H9 (cell line): ENCODE measurements at regions not wholly inside any gene's neighbourhood (a gene's known extent, or its start where the extent isn't known, plus 50 kb on each side); places are given as distances from the start of the nearest gene placed in this dataset.

ENCODE experiments used
- DNase-seq: peaks from one replicate; pipeline ENCODE4 v3.0.0-alpha.2; 2017
- H2AFZ ChIP-seq: one replicate; pipeline ENCODE4 v1.6.1; 2013; ENCODE audit warnings: mild to moderate bottlenecking, low read length, control low read depth, moderate library complexity
- H2AK5ac ChIP-seq: 2 replicates; pipeline ENCODE4 v1.6.1; 2013; ENCODE audit warnings: low read length, control low read depth, mixed read lengths; ENCODE audit not compliant: insufficient read length
- H2BK120ac ChIP-seq: one replicate; pipeline ENCODE4 v1.6.1; 2013; ENCODE audit warnings: low read depth, mild to moderate bottlenecking, low read length, control low read depth, inconsistent platforms; ENCODE audit not compliant: poor library complexity, severe bottlenecking
- H2BK12ac ChIP-seq: 2 replicates; pipeline ENCODE4 v1.6.1; 2013; ENCODE audit warnings: low read length, control low read depth, mixed read lengths, low read depth; ENCODE audit not compliant: insufficient read length
- H2BK15ac ChIP-seq: 2 replicates; pipeline ENCODE4 v1.6.1; 2013; ENCODE audit warnings: low read depth, low read length, control low read depth
- H2BK20ac ChIP-seq: one replicate; pipeline ENCODE4 v1.6.1; 2013; ENCODE audit warnings: low read depth, mild to moderate bottlenecking, low read length, control low read depth, inconsistent platforms; ENCODE audit not compliant: poor library complexity, severe bottlenecking
- H2BK5ac ChIP-seq: 2 replicates; pipeline ENCODE4 v1.6.1; 2013; ENCODE audit warnings: low read length, control low read depth, mixed read lengths; ENCODE audit not compliant: insufficient read length
- H3K14ac ChIP-seq: 2 replicates; pipeline ENCODE4 v1.6.1; 2013; ENCODE audit warnings: low read length, control low read depth; ENCODE audit not compliant: insufficient read depth
- H3K18ac ChIP-seq: 2 replicates; pipeline ENCODE4 v1.6.1; 2013; ENCODE audit warnings: low read depth, mild to moderate bottlenecking, mixed read lengths, low read length, control low read depth; ENCODE audit not compliant: insufficient read length
- H3K23ac ChIP-seq: 2 replicates; pipeline ENCODE4 v1.6.1; 2013; ENCODE audit warnings: low read length, control low read depth, mixed read lengths, low read depth; ENCODE audit not compliant: insufficient read length
- H3K23me2 ChIP-seq: 2 replicates; pipeline ENCODE4 v1.6.1; 2013; ENCODE audit warnings: low read depth, mild to moderate bottlenecking, mixed read lengths, low read length, control low read depth; ENCODE audit not compliant: insufficient read length, poor library complexity, severe bottlenecking
- H3K27ac ChIP-seq: 2 replicates; pipeline ENCODE4 v1.5.1; 2013; ENCODE audit warnings: low read length, control low read depth, mixed read lengths, low read depth; ENCODE audit not compliant: insufficient read length
- H3K27me3 ChIP-seq: 2 replicates; pipeline ENCODE4 v1.6.1; 2013; ENCODE audit warnings: low read length, control low read depth, inconsistent platforms; ENCODE audit not compliant: insufficient read depth
- H3K4ac ChIP-seq: 2 replicates; pipeline ENCODE4 v1.6.1; 2013; ENCODE audit warnings: low read depth, mild to moderate bottlenecking, control low read depth, inconsistent platforms, low read length, moderate library complexity
- H3K4me1 ChIP-seq: 2 replicates; pipeline ENCODE4 v1.6.1; 2013; ENCODE audit warnings: low read length, control low read depth, inconsistent platforms; ENCODE audit not compliant: insufficient read depth
- H3K4me2 ChIP-seq: 2 replicates; pipeline ENCODE4 v1.6.1; 2013; ENCODE audit warnings: low read length, control low read depth, mixed read lengths; ENCODE audit not compliant: insufficient read length, insufficient read depth
- H3K56ac ChIP-seq: 2 replicates; pipeline ENCODE4 v1.6.1; 2013; ENCODE audit warnings: low read depth, mild to moderate bottlenecking, mixed read lengths, low read length, control low read depth; ENCODE audit not compliant: insufficient read length
- H3K79me1 ChIP-seq: 2 replicates; pipeline ENCODE4 v1.6.1; 2013; ENCODE audit warnings: low read depth, mild to moderate bottlenecking, moderate library complexity, low read length, control low read depth, inconsistent platforms; ENCODE audit not compliant: insufficient read depth, poor library complexity, severe bottlenecking
- H3K79me2 ChIP-seq: 2 replicates; pipeline ENCODE4 v1.6.1; 2013; ENCODE audit warnings: low read length, control low read depth, inconsistent platforms; ENCODE audit not compliant: insufficient read depth
- H3K9ac ChIP-seq: 2 replicates; pipeline ENCODE4 v1.6.1; 2013; ENCODE audit warnings: low read length, control low read depth, mixed read lengths; ENCODE audit not compliant: insufficient read length; ENCODE audit errors: extremely low read depth
- H3K9me3 ChIP-seq: one replicate; pipeline ENCODE4 v1.6.1; 2013; ENCODE audit warnings: low read depth, low read length, inconsistent platforms; ENCODE audit not compliant: control insufficient read depth
- H3T11ph ChIP-seq: one replicate; pipeline ENCODE4 v1.6.1; 2013; ENCODE audit warnings: mild to moderate bottlenecking, low read length, control low read depth, inconsistent platforms
- H4K20me1 ChIP-seq: one replicate; pipeline ENCODE4 v1.6.1; 2013; ENCODE audit not compliant: control insufficient read depth, insufficient read length, insufficient read depth
- H4K5ac ChIP-seq: 2 replicates; pipeline ENCODE4 v1.6.1; 2013; ENCODE audit warnings: low read depth, mild to moderate bottlenecking, mixed read lengths, low read length, control low read depth; ENCODE audit not compliant: insufficient read length
- H4K8ac ChIP-seq: replicated peaks from 2 replicates; pipeline ENCODE4 v1.6.1; 2013; ENCODE audit warnings: low read length, control low read depth, mixed read lengths, low read depth; ENCODE audit not compliant: insufficient read length
- H4K91ac ChIP-seq: 2 replicates; pipeline ENCODE4 v1.6.1; 2013; ENCODE audit warnings: low read depth, mild to moderate bottlenecking, moderate library complexity, mixed read lengths, low read length, control low read depth; ENCODE audit not compliant: insufficient read length
- H3K27ac Mint-ChIP-seq, 3 experiments: 2 replicates in 2 of 3; 3 replicates in 1 of 3; pipeline ENCODE4 v1.8.0; 2020 to 2021; ENCODE audit warnings: mixed read lengths in 3 of 3, mild to moderate bottlenecking in 1 of 3, moderate library complexity in 1 of 3
- H3K27me3 Mint-ChIP-seq: 2 replicates; pipeline ENCODE4 v1.8.0; 2021; ENCODE audit warnings: low read depth, mild to moderate bottlenecking, moderate library complexity, mixed read lengths
- H3K36me3 Mint-ChIP-seq, 3 experiments: 2 replicates in 2 of 3; 3 replicates in 1 of 3; pipeline ENCODE4 v1.8.0; 2020 to 2021; ENCODE audit warnings: low read depth in 3 of 3, mixed read lengths in 3 of 3; ENCODE audit not compliant: insufficient read depth in 1 of 3
- H3K4me1 Mint-ChIP-seq, 2 experiments: 2 replicates each; pipeline ENCODE4 v1.8.0; 2020; ENCODE audit warnings: mixed read lengths in 2 of 2
- H3K4me3 Mint-ChIP-seq, 2 experiments: 2 replicates in 1 of 2; 3 replicates in 1 of 2; pipeline ENCODE4 v1.8.0; 2020 to 2021; ENCODE audit warnings: mild to moderate bottlenecking in 2 of 2, mixed read lengths in 2 of 2, moderate library complexity in 1 of 2
- H3K9me3 Mint-ChIP-seq, 2 experiments: 2 replicates in 1 of 2; 3 replicates in 1 of 2; pipeline ENCODE4 v1.8.0; 2020; ENCODE audit warnings: mild to moderate bottlenecking in 2 of 2, mixed read lengths in 2 of 2, moderate library complexity in 1 of 2
- CTCF ChIP-seq: fragments of 200-600 bp; sonication (generic); conservative IDR thresholded peaks from 3 replicates; pipeline ENCODE4 v1.8.0; 2021; ENCODE audit warnings: antibody characterized with exemption, mild to moderate bottlenecking
- WGBS: extraction: QIAGEN DNeasy Blood & Tissue Kit; methylation state at CpG from one replicate; pipeline ENCODE4 v1.1.7; 2013; ENCODE audit warnings: missing lambda C conversion rate, low lambda C conversion rate, mixed read lengths; ENCODE audit not compliant: insufficient read length; ENCODE audit errors: extremely low coverage; 5-methylcytosine and 5-hydroxymethylcytosine counted together

GRCh38 chr6:81682858-81683620, 69.4 kb downstream of the TENT5A start:
- Histone ChIP-seq H3K18ac (no peak overlapping the region), H3K27ac (no peak overlapping the region), H2BK15ac (no peak overlapping the region), H4K20me1 (no peaks in the 10 kb centered on the region), H3K9me3 (no peaks in the 10 kb centered on the region), H4K8ac (no peak overlapping the region), H3K27me3 (no peaks in the 10 kb centered on the region), H3K14ac (no peak overlapping the region), H3K9ac (no peak overlapping the region), H4K91ac (no peak overlapping the region), H3K56ac (no peak overlapping the region), H3T11ph (no peak overlapping the region), H2AFZ (no peak overlapping the region), H3K4me2 (no peak overlapping the region), H2BK5ac (no peak overlapping the region), H3K79me2 (no peaks in the 10 kb centered on the region), H2BK12ac (no peak overlapping the region), H3K23ac (no peak overlapping the region), H4K5ac (no peak overlapping the region), H3K4me1 (no peaks in the 10 kb centered on the region), H2BK120ac (no peak overlapping the region), H3K4ac (no peak overlapping the region), H3K79me1 (no peaks in the 10 kb centered on the region), H2AK5ac (no peak overlapping the region), H2BK20ac (no peak overlapping the region), H3K23me2 (no peaks in the 10 kb centered on the region)
- TF ChIP-seq CTCF, result no peak
- no peaks in the 10 kb centered on the region for H3K4me1 Mint-ChIP-seq
- no peaks in the 10 kb centered on the region for H3K9me3 Mint-ChIP-seq
- no peak for DNase-seq
- WGBS, result 100% methylated on average over 1 of the region's 5 CpGs
- no peak overlapping the region for H3K4me3 Mint-ChIP-seq
- H3K27me3 Mint-ChIP-seq, result no peaks in the 10 kb centered on the region
- H3K27ac Mint-ChIP-seq, result no peak overlapping the region
- no peaks in the 10 kb centered on the region for H3K36me3 Mint-ChIP-seq
